ENCODE measurements at regions not wholly inside any gene's neighbourhood (a gene's known extent, or its start where the extent isn't known, plus 50 kb on each side); places are given as distances from the start of the nearest gene placed in this dataset.

DNA sequence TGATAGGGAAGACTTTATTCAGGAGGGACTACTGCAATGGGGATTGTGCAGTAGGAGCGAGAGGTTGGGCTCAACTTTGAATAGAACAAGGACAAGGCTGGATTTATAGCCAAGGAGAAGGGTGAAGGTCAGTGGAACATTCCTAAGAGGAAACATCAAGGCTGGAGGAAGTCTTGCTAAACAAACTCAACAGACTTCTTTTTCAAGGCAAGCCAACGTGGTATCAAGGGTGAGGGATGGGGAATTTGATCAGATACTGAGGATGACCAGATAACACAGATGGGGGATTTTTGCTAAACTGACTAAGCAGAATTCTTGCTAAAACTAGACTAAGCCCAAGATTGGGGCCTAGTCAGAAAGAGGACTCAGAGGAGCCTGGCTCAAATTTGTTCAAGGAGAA lies 107.3 kb downstream of the DUSP10 start:
- TF ChIP-seq, protein P1, sequence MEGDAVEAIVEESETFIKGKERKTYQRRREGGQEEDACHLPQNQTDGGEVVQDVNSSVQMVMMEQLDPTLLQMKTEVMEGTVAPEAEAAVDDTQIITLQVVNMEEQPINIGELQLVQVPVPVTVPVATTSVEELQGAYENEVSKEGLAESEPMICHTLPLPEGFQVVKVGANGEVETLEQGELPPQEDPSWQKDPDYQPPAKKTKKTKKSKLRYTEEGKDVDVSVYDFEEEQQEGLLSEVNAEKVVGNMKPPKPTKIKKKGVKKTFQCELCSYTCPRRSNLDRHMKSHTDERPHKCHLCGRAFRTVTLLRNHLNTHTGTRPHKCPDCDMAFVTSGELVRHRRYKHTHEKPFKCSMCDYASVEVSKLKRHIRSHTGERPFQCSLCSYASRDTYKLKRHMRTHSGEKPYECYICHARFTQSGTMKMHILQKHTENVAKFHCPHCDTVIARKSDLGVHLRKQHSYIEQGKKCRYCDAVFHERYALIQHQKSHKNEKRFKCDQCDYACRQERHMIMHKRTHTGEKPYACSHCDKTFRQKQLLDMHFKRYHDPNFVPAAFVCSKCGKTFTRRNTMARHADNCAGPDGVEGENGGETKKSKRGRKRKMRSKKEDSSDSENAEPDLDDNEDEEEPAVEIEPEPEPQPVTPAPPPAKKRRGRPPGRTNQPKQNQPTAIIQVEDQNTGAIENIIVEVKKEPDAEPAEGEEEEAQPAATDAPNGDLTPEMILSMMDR (IDR thresholded peaks at IDR 0.05), result no peak
- TF ChIP-seq FOXJ3 (CRISPR knock-in tag; IDR thresholded peaks at IDR 0.05) (no peak), CHD2 (IDR thresholded peaks at IDR 0.05; ENCODE audit: low read length, partially characterized antibody) (no peak), EP300 (IDR thresholded peaks at IDR 0.05; ENCODE audit: borderline replicate concordance in 1 of 2, low read depth in 1 of 2, low read length in 1 of 2) (no peak), RFX5 (IDR thresholded peaks at IDR 0.05; ENCODE audit: low read length) (no peak), FOSL2 (IDR thresholded peaks at IDR 0.05; ENCODE audit: borderline replicate concordance, low read depth) (no peak), ELF1 (IDR thresholded peaks at IDR 0.05) (no peak), POLR2AphosphoS5 (IDR thresholded peaks at IDR 0.05; ENCODE audit: low read depth, low read length) (no peak), NRF1 (IDR thresholded peaks at IDR 0.05; ENCODE audit: low read depth, low read length) (no peak), TAF1 (IDR thresholded peaks at IDR 0.05; ENCODE audit: borderline replicate concordance, low read depth, low read length) (no peak), SIN3A (IDR thresholded peaks at IDR 0.05; ENCODE audit: borderline replicate concordance, low read depth, low read length) (no peak)
- TF ChIP-seq, protein P2, sequence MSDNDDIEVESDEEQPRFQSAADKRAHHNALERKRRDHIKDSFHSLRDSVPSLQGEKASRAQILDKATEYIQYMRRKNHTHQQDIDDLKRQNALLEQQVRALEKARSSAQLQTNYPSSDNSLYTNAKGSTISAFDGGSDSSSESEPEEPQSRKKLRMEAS (IDR thresholded peaks at IDR 0.05; ENCODE audit: low read depth), result no peak
- TF ChIP-seq, protein P3, sequence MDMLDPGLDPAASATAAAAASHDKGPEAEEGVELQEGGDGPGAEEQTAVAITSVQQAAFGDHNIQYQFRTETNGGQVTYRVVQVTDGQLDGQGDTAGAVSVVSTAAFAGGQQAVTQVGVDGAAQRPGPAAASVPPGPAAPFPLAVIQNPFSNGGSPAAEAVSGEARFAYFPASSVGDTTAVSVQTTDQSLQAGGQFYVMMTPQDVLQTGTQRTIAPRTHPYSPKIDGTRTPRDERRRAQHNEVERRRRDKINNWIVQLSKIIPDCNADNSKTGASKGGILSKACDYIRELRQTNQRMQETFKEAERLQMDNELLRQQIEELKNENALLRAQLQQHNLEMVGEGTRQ (IDR thresholded peaks at IDR 0.05; ENCODE audit: borderline replicate concordance, low read depth, low read length), result no peak
- TF ChIP-seq, protein P4, sequence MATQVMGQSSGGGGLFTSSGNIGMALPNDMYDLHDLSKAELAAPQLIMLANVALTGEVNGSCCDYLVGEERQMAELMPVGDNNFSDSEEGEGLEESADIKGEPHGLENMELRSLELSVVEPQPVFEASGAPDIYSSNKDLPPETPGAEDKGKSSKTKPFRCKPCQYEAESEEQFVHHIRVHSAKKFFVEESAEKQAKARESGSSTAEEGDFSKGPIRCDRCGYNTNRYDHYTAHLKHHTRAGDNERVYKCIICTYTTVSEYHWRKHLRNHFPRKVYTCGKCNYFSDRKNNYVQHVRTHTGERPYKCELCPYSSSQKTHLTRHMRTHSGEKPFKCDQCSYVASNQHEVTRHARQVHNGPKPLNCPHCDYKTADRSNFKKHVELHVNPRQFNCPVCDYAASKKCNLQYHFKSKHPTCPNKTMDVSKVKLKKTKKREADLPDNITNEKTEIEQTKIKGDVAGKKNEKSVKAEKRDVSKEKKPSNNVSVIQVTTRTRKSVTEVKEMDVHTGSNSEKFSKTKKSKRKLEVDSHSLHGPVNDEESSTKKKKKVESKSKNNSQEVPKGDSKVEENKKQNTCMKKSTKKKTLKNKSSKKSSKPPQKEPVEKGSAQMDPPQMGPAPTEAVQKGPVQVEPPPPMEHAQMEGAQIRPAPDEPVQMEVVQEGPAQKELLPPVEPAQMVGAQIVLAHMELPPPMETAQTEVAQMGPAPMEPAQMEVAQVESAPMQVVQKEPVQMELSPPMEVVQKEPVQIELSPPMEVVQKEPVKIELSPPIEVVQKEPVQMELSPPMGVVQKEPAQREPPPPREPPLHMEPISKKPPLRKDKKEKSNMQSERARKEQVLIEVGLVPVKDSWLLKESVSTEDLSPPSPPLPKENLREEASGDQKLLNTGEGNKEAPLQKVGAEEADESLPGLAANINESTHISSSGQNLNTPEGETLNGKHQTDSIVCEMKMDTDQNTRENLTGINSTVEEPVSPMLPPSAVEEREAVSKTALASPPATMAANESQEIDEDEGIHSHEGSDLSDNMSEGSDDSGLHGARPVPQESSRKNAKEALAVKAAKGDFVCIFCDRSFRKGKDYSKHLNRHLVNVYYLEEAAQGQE (IDR thresholded peaks at IDR 0.05; ENCODE audit: low read depth, low read length), result no peak
